ENCODE measurements at regions not wholly inside any gene's neighbourhood (a gene's known extent, or its start where the extent isn't known, plus 50 kb on each side); places are given as distances from the start of the nearest gene placed in this dataset.
A peak's percentile ranks its signal among the peaks of the same experiment; 100 is the strongest.

DNA sequence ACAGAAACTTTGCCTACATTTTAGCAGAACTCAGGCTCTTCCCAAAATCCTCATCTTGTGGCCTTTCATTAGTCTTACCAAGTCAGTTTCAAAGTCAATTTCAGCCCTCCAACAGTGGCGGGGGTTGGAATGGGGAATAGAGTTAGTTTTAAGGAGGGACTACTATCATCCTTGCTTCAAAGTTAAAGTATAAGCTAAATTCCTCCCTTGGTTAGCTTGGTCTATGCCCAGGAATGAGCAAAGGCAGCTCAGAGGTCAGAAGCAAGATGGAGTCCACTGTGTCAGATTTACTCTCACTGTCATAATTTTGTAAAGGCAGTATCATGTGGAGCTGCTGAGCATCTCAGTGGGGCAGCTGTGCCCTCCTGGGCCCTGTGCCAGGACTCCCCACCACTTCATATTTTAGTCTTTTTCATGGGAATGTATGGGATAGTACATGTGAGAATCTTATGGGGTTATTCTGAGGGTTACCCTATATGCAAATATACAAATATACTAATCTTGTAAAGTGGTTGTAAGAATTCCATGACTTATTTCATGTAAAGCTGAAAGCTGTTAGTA, 145.2 kb upstream of the MMADHC start:
- POLR2A ChIA-PET: no interaction called here
- Histone ChIP-seq H3K27ac (ENCODE audit: low read depth in 2 of 2, low read length in 1 of 2) (peak overlapping the region; percentile 28 to 71), H3K9me3 (no peaks in the 10 kb centered on the region), H4K20me1 (ENCODE audit: insufficient read depth) (no peaks in the 10 kb centered on the region), H2AFZ (ENCODE audit: low read depth) (peak overlapping the region; percentile 43; the same call in 1 of the 2 replicates), H3F3A (replicated peaks; ENCODE audit: insufficient read depth) (peaks cover 18% of the 10 kb centered on the region), H3K36me3 (replicated peaks in 1 of 2; ENCODE audit: control insufficient read depth in 1 of 2, insufficient read depth in 2 of 2, low read length in 1 of 2) (no peaks in the 10 kb centered on the region), H3K4me3 (ENCODE audit: low read depth in 2 of 2, low read length in 1 of 2) (no peak overlapping the region), H3K79me2 (ENCODE audit: insufficient read depth) (no peaks in the 10 kb centered on the region), H3K9me2 (no peaks in the 10 kb centered on the region), H3K4me1 (ENCODE audit: control insufficient read depth in 1 of 2, insufficient read depth in 2 of 2, low read depth in 1 of 2, low read length in 1 of 2) (peaks cover 9 to 33% of the 10 kb centered on the region in 2 experiments), H3K4me2 (no peak overlapping the region), H3K27me3 (ENCODE audit: insufficient read depth) (no peaks in the 10 kb centered on the region), H3K9ac (no peak overlapping the region)
- TF ChIP-seq SMC3 (IDR thresholded peaks at IDR 0.05; ENCODE audit: low read depth, low read length): no peak
- no peak for TF ChIP-seq RFX5 (IDR thresholded peaks at IDR 0.05; ENCODE audit: low read length)
- TF ChIP-seq RXRA (IDR thresholded peaks at IDR 0.05; ENCODE audit: borderline replicate concordance, low read depth): no peak
- CTCF ChIA-PET: no interaction called here
- WGBS (ENCODE audit: low lambda C conversion rate): 90% methylated on average over 1 of the region's 1 CpG
- no peak for DNase-seq

DNA sequence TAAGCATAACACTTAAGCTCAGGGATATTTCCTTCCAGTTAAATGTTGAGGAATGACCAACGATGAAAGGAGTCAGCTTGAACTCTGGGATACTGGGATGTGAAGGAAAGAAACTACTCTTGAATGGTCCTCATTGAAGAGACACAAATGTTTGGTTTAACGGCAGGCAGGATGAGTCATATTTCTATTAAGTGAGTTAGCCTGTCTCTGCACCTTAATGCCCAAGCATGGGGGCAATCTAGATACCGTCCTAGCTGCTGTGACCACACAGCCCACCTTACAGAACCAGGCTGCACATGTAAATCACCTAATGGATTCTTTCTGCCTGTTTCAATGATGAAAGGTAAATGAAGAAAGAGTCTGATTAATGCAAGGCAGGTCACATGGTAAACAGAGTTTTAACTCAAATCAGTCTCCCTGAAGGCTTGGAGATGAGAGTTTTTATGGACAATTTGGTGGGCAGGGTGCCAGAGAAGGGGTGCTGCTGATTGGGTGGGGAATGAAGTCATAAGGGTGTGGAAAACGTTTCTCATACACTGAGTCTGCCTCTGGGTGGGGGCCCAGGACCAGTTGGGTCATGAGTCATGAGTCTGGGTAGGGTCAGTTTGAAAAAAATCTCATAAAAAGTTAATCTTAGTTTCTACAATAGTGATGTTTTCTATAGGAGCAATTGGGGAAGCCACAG, 144.6 kb upstream of the MMADHC start:
- Histone ChIP-seq H3K9me2 (no peaks in the 10 kb centered on the region), H3K27me3 (ENCODE audit: insufficient read depth) (no peaks in the 10 kb centered on the region), H3K9ac (no peak overlapping the region), H3K4me3 (ENCODE audit: low read depth in 2 of 2, low read length in 1 of 2) (no peak overlapping the region), H3K79me2 (ENCODE audit: insufficient read depth) (no peaks in the 10 kb centered on the region), H3K4me1 (ENCODE audit: control insufficient read depth in 1 of 2, insufficient read depth in 2 of 2, low read depth in 1 of 2, low read length in 1 of 2) (peaks cover 9 to 33% of the 10 kb centered on the region in 2 experiments), H3K4me2 (peak overlapping the region; percentile 11; the same call in 1 of the 2 replicates), H3K27ac (ENCODE audit: low read depth in 2 of 2, low read length in 1 of 2) (peak overlapping the region in 1 of 2 experiments; percentile 71; a peak in 2 of 4 replicates), H4K20me1 (ENCODE audit: insufficient read depth) (no peaks in the 10 kb centered on the region), H2AFZ (ENCODE audit: low read depth) (peak overlapping the region; percentile 36; the same call in 1 of the 2 replicates), H3F3A (replicated peaks; ENCODE audit: insufficient read depth) (peaks cover 18% of the 10 kb centered on the region), H3K36me3 (replicated peaks in 1 of 2; ENCODE audit: control insufficient read depth in 1 of 2, insufficient read depth in 2 of 2, low read length in 1 of 2) (no peaks in the 10 kb centered on the region), H3K9me3 (no peaks in the 10 kb centered on the region)
- WGBS (ENCODE audit: low lambda C conversion rate): 35% methylated on average over 4 of the region's 4 CpGs
- TF ChIP-seq FOXM1 (IDR thresholded peaks at IDR 0.05; ENCODE audit: low read depth) (no peak), RFX5 (IDR thresholded peaks at IDR 0.05; ENCODE audit: low read length) (no peak), FOSL2 (IDR thresholded peaks at IDR 0.05; ENCODE audit: borderline replicate concordance, low read depth) (peak; percentile 59; the same call in 1 of the 2 replicates), TCF12 (IDR thresholded peaks at IDR 0.05) (0 out of 2 replicates have a peak, but pooled peaks have one; percentile 6), JUND (IDR thresholded peaks at IDR 0.05) (peak; percentile 10; the same call in 1 of the 2 replicates), ELF1 (IDR thresholded peaks at IDR 0.05) (no peak), CHD2 (IDR thresholded peaks at IDR 0.05; ENCODE audit: low read length, partially characterized antibody) (no peak), EZH2phosphoT487 (IDR thresholded peaks at IDR 0.05; ENCODE audit: borderline replicate concordance, low read depth) (no peak), SMC3 (IDR thresholded peaks at IDR 0.05; ENCODE audit: low read depth, low read length) (no peak), EP300 (IDR thresholded peaks at IDR 0.05; ENCODE audit: borderline replicate concordance in 1 of 2, low read depth in 1 of 2, low read length in 1 of 2) (no peak), NFIC (IDR thresholded peaks at IDR 0.05; ENCODE audit: borderline replicate concordance) (peak; percentile 50)
- TF ChIP-seq, protein P1, sequence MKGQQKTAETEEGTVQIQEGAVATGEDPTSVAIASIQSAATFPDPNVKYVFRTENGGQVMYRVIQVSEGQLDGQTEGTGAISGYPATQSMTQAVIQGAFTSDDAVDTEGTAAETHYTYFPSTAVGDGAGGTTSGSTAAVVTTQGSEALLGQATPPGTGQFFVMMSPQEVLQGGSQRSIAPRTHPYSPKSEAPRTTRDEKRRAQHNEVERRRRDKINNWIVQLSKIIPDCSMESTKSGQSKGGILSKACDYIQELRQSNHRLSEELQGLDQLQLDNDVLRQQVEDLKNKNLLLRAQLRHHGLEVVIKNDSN (IDR thresholded peaks at IDR 0.05; ENCODE audit: borderline replicate concordance, low read depth): no peak
- TF ChIP-seq, protein P2, sequence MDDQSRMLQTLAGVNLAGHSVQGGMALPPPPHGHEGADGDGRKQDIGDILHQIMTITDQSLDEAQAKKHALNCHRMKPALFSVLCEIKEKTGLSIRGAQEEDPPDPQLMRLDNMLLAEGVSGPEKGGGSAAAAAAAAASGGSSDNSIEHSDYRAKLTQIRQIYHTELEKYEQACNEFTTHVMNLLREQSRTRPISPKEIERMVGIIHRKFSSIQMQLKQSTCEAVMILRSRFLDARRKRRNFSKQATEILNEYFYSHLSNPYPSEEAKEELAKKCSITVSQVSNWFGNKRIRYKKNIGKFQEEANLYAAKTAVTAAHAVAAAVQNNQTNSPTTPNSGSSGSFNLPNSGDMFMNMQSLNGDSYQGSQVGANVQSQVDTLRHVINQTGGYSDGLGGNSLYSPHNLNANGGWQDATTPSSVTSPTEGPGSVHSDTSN (IDR thresholded peaks at IDR 0.05): no peak; the same call in 1 of the 2 replicates
- POLR2A ChIA-PET: no interaction called here
- CTCF ChIA-PET: no interaction called here
- DNase-seq: no peak
